ENCODE measurements at regions not wholly inside any gene's neighbourhood (a gene's known extent, or its start where the extent isn't known, plus 50 kb on each side); places are given as distances from the start of the nearest gene placed in this dataset.

DNA sequence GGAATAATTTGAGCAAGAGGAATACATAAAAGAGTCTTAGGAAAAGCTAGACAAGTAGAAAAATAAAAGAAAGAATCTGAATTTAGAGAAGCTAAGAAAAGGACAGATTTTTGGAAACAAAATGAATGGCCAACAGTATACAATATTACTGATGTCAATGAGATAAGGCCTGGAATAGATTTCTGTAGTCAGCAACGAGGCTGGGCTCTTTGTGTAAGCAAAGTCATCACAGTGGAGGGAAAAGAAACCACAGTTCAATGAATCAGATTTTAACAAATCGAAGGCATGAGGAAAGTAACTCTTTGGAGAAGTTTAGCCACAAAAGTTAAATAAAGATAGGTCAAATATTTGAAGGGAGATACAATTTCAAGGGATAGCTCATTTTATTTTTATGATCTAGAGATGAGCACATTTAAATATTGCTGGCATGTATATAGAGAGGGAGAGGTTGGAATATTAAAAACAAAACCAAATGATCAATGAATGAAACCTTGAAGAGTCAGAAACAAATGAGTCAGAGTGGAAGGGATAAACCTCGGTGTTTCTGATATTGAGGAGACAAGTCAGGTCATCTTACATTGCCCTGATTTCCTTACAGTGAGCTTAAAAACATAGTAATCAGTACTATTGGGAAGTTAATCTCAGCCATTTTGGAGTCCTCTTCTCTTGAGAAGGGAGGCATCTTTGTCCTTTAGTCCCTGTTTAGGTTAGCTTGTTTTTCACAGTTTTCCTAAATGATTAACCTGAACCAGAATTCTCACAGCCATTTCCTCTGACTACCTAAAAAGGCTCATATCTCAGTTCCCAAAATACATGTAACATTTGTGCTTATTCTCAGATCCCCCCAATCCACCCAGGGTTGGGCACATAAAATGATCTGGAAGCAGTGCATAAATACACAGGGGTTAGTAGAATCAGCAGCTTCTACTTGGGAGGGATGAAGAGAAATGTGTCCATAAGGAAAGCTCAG, 620.0 kb upstream of the B3GALT2 start:
- no peaks in the 10 kb centered on the region for H3K27me3 Mint-ChIP-seq (ENCODE audit: insufficient read depth)
- H3K36me3 Mint-ChIP-seq (ENCODE audit: low read depth), result no peaks in the 10 kb centered on the region
- DNase-seq, result no peak
- H3K4me1 Mint-ChIP-seq (ENCODE audit: low read depth), result peaks cover 5% of the 10 kb centered on the region; the same call in 1 of the 2 replicates
- no peak overlapping the region for H3K27ac Mint-ChIP-seq
- TF ChIP-seq CTCF (IDR thresholded peaks at IDR 0.05), result no peak
- H3K4me3 Mint-ChIP-seq, result no peak overlapping the region
- H3K9me3 Mint-ChIP-seq, result no peaks in the 10 kb centered on the region

DNA sequence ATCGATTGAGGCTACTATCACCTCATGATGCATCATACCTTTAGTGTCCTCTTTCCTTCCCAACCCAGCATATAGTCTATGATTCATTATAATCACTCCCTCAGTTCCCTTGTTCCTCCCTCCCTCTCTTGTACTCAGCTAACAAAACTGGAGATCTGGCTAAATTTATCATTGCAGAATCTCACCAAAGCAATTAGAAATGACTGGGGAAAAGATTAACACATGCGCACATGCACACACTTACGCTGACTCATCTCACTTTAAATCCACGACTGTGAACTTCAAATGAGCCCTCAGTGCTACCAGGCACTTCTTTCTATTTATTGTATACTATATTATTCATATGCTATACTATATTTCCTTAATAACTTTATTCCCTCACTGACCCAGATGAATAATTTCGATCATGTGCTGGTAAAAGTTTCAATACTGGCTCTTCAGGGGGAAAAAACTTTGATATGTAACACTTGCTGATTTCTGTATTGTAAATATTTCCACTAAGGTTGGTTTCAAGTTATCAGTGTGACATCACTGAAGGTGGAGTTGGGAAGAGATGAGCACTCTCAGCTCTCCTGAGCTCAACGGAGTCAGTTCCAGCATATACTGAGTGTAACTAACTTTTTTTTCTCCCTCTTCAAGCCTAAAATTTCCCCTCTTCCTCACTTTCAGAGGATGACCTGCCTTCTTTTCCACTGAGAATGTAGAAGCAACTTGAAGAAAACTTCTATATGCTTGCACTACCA, 613.7 kb upstream of the B3GALT2 start:
- no peaks in the 10 kb centered on the region for H3K36me3 Mint-ChIP-seq (ENCODE audit: low read depth)
- no peak for TF ChIP-seq CTCF (IDR thresholded peaks at IDR 0.05)
- no peak overlapping the region for H3K4me3 Mint-ChIP-seq
- peaks cover 7% of the 10 kb centered on the region; the same call in 1 of the 2 replicates for H3K4me1 Mint-ChIP-seq (ENCODE audit: low read depth)
- no peaks in the 10 kb centered on the region for H3K27me3 Mint-ChIP-seq (ENCODE audit: insufficient read depth)
- peak; percentile 78 for DNase-seq
- H3K9me3 Mint-ChIP-seq, result no peaks in the 10 kb centered on the region; the same call in 1 of the 2 replicates
- H3K27ac Mint-ChIP-seq, result peak overlapping the region; percentile 24; the same call in 1 of the 2 replicates

- H3K9me3 Mint-ChIP-seq, result no peaks in the 10 kb centered on the region; the same call in 1 of the 2 replicates
- no peaks in the 10 kb centered on the region for H3K27me3 Mint-ChIP-seq (ENCODE audit: insufficient read depth)
- H3K4me3 Mint-ChIP-seq, result no peak overlapping the region
- peaks cover 8% of the 10 kb centered on the region; the same call in 1 of the 2 replicates for H3K4me1 Mint-ChIP-seq (ENCODE audit: low read depth)
- no peaks in the 10 kb centered on the region for H3K36me3 Mint-ChIP-seq (ENCODE audit: low read depth)
- no peak for DNase-seq
- TF ChIP-seq CTCF (IDR thresholded peaks at IDR 0.05), result no peak
- H3K27ac Mint-ChIP-seq, result no peak overlapping the region
These were observed 613.0 kb upstream of the B3GALT2 start for GRCh38 chr1:193799371-193799770.

- peak overlapping the region; percentile 62 for H3K4me3 Mint-ChIP-seq
- H3K27ac Mint-ChIP-seq, result no peak overlapping the region
- peaks cover 9% of the 10 kb centered on the region; the same call in 1 of the 2 replicates for H3K4me1 Mint-ChIP-seq (ENCODE audit: low read depth)
- TF ChIP-seq CTCF (IDR thresholded peaks at IDR 0.05), result no peak; the same call in 1 of the 2 replicates
- no peaks in the 10 kb centered on the region; the same call in 1 of the 2 replicates for H3K9me3 Mint-ChIP-seq
- peak; percentile 42 for DNase-seq
- H3K27me3 Mint-ChIP-seq (ENCODE audit: insufficient read depth), result no peaks in the 10 kb centered on the region; the same call in none of the 2 replicates
- no peaks in the 10 kb centered on the region for H3K36me3 Mint-ChIP-seq (ENCODE audit: low read depth)
These were observed 607.8 kb upstream of the B3GALT2 start for GRCh38 chr1:193794239-193794638.

DNA sequence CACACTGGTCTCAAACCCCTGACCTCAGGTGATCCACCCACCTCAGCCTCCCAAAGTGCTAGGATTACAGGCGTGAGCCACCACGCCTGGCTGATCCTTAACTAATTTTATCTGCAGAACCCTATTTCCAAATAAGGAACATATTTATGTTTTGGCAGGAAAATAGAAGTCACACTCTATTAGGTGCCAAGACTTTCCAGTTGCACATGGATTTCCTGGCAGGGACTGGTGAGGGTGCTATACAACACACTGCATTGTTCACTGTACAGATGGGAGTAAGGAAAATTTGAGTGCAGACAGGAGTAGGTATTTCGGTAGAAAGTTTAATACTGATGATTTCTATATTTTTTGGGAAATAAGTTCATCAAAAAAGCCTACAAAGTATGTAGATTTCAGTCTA, 605.3 kb upstream of the B3GALT2 start:
- TF ChIP-seq CTCF (IDR thresholded peaks at IDR 0.05), result no peak
- no peak overlapping the region for H3K27ac Mint-ChIP-seq
- H3K36me3 Mint-ChIP-seq (ENCODE audit: low read depth), result no peaks in the 10 kb centered on the region
- no peaks in the 10 kb centered on the region; the same call in 1 of the 2 replicates for H3K9me3 Mint-ChIP-seq
- no peak overlapping the region for H3K4me3 Mint-ChIP-seq
- no peak for DNase-seq
- peaks cover 9% of the 10 kb centered on the region; the same call in 1 of the 2 replicates for H3K4me1 Mint-ChIP-seq (ENCODE audit: low read depth)
- H3K27me3 Mint-ChIP-seq (ENCODE audit: insufficient read depth), result no peaks in the 10 kb centered on the region; the same call in none of the 2 replicates
